Esophagus squamous epithelium (tissue), 5 donors: ENCODE measurements at regions not wholly inside any gene's neighbourhood (a gene's known extent, or its start where the extent isn't known, plus 50 kb on each side); places are given as distances from the start of the nearest gene placed in this dataset.

Experiments used
- DNase-seq: peaks from one replicate; lab custom pipeline; 2025; lab: John Stamatoyannopoulos, UW
- H3K27ac ChIP-seq, 4 donors: fragments of 200-600 bp; sonication (generic); one replicate each; pipeline ENCODE4 v1.5.1; 2016 to 2019; ENCODE audit warnings: mild to moderate bottlenecking in 1 of 4
- H3K27me3 ChIP-seq, 4 donors: fragments of 200-600 bp; sonication (generic); 1 replicate in 3 of 4; 2 replicates in 1 of 4; pipeline versions ENCODE4 v1.5.1 to v1.6.0; 2017 to 2021; ENCODE audit warnings: antibody characterized with exemption in 1 of 4
- H3K36me3 ChIP-seq, 3 donors: fragments of 200-600 bp; sonication (generic); one replicate each; pipeline ENCODE4 v1.5.1; 2016 to 2019
- H3K4me1 ChIP-seq, 3 donors: fragments of 200-600 bp; sonication (generic); one replicate each; pipeline ENCODE4 v1.5.1; 2017 to 2019
- H3K4me3 ChIP-seq, 4 donors: fragments of 200-600 bp; sonication (generic); 1 replicate in 3 of 4; 2 replicates in 1 of 4; pipeline ENCODE4 v1.5.1; 2016 to 2019; ENCODE audit warnings: mild to moderate bottlenecking in 2 of 4, moderate library complexity in 1 of 4
- H3K9me3 ChIP-seq, 3 donors: fragments of 200-600 bp; sonication (generic); one replicate each; pipeline ENCODE4 v1.5.1; 2016 to 2019
- POLR2A ChIP-seq, 4 donors: fragments of 450-650 bp; IDR thresholded peaks; one replicate each; pipeline ENCODE4 v1.6.1; 2017; ENCODE audit warnings: antibody characterized with exemption in 4 of 4, mild to moderate bottlenecking in 4 of 4, moderate library complexity in 3 of 4
- WGBS, 2 donors: methylation state at CpG; one replicate each; pipeline ENCODE4 v1.1.5; 2018; 5-methylcytosine and 5-hydroxymethylcytosine counted together
- intact Hi-C: fragments of 100-400 bp; cut with DNase I; formaldehyde crosslinking; loops from one replicate; pipeline ENCODE4 v1.15.0; 2022
- TF ChIP-seq, protein P1 (sequence below), 6 experiments: fragments of 450-650 bp in 4 of 6; fragments of 200-600 bp in 2 of 6; sonication (generic) in 2 of 6; IDR thresholded peaks; one replicate each; pipeline ENCODE4 v1.5.1; 2016 to 2019; ENCODE audit warnings: antibody characterized with exemption in 6 of 6, mild to moderate bottlenecking in 4 of 6, moderate library complexity in 4 of 6
- donor health status: DM: yes; HTN: yes; CAD: no.

DNA sequence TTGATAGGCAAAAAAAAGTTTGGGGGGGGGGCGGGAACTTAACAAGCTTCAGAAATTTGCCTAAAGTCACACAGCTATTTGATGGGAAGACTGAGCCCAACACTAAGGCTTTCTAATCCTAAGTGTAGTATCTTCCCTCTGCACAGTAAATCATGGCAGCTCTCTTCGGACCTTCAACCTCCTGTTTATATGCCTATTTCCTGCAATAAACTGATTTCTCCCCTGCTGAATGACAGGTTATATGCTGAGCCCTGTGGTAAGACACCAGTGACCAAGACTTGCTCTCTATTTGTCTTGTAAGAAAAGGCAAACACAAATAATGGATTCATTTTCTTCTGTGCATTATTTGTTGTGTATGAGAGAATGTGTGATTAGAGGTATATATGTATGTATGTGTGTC is 355.8 kb upstream of the ARRDC4 start:
- no peaks in the 10 kb centered on the region for H3K36me3 ChIP-seq
- no peaks in the 10 kb centered on the region for H3K4me1 ChIP-seq
- 0 to 28% methylated on average over 1 to 2 of the region's 2 CpGs for WGBS, 2 donors
- TF ChIP-seq POLR2A (IDR thresholded peaks at IDR 0.05), result no peak
- TF ChIP-seq, protein P1, sequence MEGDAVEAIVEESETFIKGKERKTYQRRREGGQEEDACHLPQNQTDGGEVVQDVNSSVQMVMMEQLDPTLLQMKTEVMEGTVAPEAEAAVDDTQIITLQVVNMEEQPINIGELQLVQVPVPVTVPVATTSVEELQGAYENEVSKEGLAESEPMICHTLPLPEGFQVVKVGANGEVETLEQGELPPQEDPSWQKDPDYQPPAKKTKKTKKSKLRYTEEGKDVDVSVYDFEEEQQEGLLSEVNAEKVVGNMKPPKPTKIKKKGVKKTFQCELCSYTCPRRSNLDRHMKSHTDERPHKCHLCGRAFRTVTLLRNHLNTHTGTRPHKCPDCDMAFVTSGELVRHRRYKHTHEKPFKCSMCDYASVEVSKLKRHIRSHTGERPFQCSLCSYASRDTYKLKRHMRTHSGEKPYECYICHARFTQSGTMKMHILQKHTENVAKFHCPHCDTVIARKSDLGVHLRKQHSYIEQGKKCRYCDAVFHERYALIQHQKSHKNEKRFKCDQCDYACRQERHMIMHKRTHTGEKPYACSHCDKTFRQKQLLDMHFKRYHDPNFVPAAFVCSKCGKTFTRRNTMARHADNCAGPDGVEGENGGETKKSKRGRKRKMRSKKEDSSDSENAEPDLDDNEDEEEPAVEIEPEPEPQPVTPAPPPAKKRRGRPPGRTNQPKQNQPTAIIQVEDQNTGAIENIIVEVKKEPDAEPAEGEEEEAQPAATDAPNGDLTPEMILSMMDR (IDR thresholded peaks at IDR 0.05), result no peak
- H3K27ac ChIP-seq, result no peak overlapping the region
- H3K27me3 ChIP-seq, result no peaks in the 10 kb centered on the region
- H3K4me3 ChIP-seq, result no peak overlapping the region
- intact Hi-C loops, result no loop called here
- H3K9me3 ChIP-seq, result peaks cover 0 to 7% (median 0%) of the 10 kb centered on the region in 3 donors
- DNase-seq, result no peak

DNA sequence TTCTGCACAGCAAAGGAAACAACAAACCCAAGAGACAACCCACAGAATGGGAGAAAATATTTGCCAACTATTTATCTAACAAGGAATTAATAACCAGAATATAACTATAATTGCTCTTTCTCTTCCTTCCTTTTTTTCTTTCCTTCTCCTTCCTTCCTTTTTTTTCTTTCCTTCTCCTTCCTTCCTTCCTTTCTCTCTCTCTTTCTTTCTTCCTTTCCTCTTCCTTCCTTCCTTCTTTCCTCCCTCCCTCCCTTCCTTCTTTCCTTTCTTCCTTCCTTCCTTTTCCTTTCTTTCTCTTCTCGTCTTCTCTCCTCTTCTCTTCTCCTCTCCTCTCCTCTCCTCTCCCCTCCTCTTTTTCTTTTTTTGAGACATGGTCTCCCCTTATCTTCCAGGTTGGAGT is 345.4 kb upstream of the ARRDC4 start:
- DNase-seq, result no peak
- no peak overlapping the region for H3K27ac ChIP-seq
- no peaks in the 10 kb centered on the region for H3K36me3 ChIP-seq
- peaks cover 0 to 3% (median 0%) of the 10 kb centered on the region in 3 donors for H3K9me3 ChIP-seq
- intact Hi-C loops, result no loop called here
- no peaks in the 10 kb centered on the region for H3K4me1 ChIP-seq
- 86 to 100% methylated on average over 1 of the region's 1 CpG for WGBS, 2 donors
- no peaks in the 10 kb centered on the region for H3K27me3 ChIP-seq
- TF ChIP-seq, protein P1 (IDR thresholded peaks at IDR 0.05), result no peak
- TF ChIP-seq POLR2A (IDR thresholded peaks at IDR 0.05), result no peak
- no peak overlapping the region for H3K4me3 ChIP-seq

DNA sequence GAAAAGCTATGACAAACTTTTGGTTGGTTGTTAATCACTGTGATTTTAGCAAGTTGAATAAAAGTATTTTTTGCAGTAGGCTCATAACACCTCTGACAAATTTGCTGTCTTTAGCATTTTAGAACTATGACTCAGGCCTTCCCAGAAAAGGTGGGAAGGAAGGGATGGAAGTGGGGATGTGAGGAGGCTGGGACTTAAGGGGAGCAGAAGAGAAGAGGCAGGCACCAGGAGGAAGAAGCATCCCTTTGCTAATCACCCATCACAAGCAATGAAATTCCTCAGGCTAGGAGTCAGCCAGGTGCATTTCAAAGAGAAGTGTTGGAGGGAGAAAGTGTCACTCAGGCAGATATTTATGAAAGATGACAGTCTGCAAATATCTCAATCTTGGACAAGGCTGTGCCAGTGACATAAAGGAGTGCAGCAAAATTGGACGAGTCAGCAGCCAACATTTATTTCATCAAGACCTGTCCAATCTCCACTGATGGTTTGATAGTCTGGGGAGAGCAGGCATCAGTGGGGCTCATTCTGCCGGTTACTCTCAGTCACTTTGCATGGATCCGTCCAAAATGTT is 337.3 kb upstream of the ARRDC4 start:
- intact Hi-C loops, result no loop called here
- 58 to 64% methylated on average over 3 of the region's 3 CpGs for WGBS, 2 donors
- Histone ChIP-seq H3K9me3 (no peaks in the 10 kb centered on the region), H3K4me1 (no peaks in the 10 kb centered on the region), H3K27ac (no peak overlapping the region), H3K36me3 (no peaks in the 10 kb centered on the region), H3K27me3 (no peaks in the 10 kb centered on the region), H3K4me3 (no peak overlapping the region)
- no peak for DNase-seq
- no peak for TF ChIP-seq POLR2A (IDR thresholded peaks at IDR 0.05)
- TF ChIP-seq, protein P1 (IDR thresholded peaks at IDR 0.05), result no peak

DNA sequence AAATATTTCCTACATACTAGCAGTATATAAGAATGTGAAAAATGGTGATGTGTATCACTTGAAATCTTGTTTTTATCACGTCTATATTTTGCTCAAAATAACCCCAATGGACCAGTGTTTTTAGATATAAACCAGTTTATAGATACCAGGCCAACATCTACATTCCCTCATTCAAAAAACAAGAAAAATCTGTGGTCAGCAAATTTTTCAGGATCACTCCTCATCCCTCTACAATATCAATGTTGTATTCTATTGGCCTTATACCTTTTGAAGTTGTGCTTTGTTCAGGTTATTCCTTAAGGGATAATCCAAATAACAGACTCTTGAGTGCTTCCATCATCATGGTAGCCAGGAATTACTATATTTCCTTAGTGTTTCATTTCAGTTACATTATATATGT is 332.9 kb upstream of the ARRDC4 start:
- intact Hi-C loops, result no loop called here
- Histone ChIP-seq H3K4me3 (no peak overlapping the region), H3K9me3 (no peaks in the 10 kb centered on the region), H3K36me3 (no peaks in the 10 kb centered on the region), H3K27ac (no peak overlapping the region), H3K4me1 (no peaks in the 10 kb centered on the region), H3K27me3 (no peaks in the 10 kb centered on the region)
- WGBS, 2 donors, result 48 to 50% methylated on average over 1 of the region's 1 CpG
- TF ChIP-seq POLR2A (IDR thresholded peaks at IDR 0.05), result no peak
- TF ChIP-seq, protein P1 (IDR thresholded peaks at IDR 0.05), result no peak
- no peak for DNase-seq

DNA sequence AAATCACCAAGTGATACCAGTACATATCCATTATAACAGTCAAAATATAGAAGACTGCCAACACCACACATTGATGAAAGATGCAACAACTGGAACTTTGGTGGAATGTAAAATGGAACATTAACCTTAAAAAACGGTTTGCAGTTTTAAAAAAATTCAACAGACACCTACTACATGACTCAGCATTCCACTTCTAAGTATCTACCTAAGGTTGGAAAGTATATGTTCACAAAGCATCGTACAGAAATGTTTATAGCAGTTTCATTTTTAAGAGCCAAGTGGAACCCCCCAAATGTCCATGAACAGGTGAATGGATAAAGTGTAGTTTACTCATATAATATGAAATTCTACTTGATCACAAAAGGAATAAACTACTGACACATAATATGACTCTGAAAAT is 314.7 kb upstream of the ARRDC4 start:
- TF ChIP-seq, protein P1 (IDR thresholded peaks at IDR 0.05), result no peak
- no peak for TF ChIP-seq POLR2A (IDR thresholded peaks at IDR 0.05)
- Histone ChIP-seq H3K36me3 (no peaks in the 10 kb centered on the region), H3K9me3 (no peaks in the 10 kb centered on the region), H3K4me3 (no peak overlapping the region), H3K27ac (no peak overlapping the region), H3K27me3 (no peaks in the 10 kb centered on the region), H3K4me1 (no peaks in the 10 kb centered on the region)
- 50 to 57% methylated on average over 2 of the region's 2 CpGs for WGBS, 2 donors
- no peak for DNase-seq
- intact Hi-C loops, result no loop called here
